HG03039 (cell line): ENCODE measurements at regions not wholly inside any gene's neighbourhood (a gene's known extent, or its start where the extent isn't known, plus 50 kb on each side); places are given as distances from the start of the nearest gene placed in this dataset.

Source experiments
- ATAC-seq: cut with Tn5 transposase; IDR thresholded peaks from one replicate; pipeline ENCODE4 v1.9.1; 2021; ENCODE audit warnings: mild to moderate bottlenecking, moderate library complexity; ENCODE audit not compliant: unreplicated experiment

DNA sequence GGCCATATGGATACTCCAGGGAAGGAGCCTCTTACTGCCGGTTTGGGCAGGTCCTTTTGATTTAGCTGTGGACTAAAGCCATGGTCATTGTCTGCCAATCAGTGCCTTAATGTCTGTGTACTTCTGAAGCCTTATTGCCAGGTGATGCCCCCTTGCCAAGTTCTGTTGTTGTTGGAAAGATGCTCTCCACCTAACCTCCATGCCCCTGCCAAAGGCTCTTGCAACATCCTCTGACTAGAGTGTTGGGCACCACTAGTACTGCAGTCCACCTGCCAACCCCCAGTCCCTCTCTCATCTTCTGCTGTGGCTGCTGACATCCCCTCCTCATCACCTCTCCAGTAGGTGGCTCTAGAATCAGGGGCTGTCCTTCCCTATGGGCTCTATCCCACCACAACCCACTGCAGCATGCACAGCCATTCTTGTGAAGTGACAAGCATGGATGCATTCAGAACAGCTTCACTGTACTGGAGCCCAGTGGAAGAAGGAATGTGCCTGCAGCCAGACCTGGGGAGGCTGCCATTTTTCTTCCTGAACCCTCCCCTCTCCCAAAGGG is 375.3 kb upstream of the CDH5 start:
- ATAC-seq = no peak

DNA sequence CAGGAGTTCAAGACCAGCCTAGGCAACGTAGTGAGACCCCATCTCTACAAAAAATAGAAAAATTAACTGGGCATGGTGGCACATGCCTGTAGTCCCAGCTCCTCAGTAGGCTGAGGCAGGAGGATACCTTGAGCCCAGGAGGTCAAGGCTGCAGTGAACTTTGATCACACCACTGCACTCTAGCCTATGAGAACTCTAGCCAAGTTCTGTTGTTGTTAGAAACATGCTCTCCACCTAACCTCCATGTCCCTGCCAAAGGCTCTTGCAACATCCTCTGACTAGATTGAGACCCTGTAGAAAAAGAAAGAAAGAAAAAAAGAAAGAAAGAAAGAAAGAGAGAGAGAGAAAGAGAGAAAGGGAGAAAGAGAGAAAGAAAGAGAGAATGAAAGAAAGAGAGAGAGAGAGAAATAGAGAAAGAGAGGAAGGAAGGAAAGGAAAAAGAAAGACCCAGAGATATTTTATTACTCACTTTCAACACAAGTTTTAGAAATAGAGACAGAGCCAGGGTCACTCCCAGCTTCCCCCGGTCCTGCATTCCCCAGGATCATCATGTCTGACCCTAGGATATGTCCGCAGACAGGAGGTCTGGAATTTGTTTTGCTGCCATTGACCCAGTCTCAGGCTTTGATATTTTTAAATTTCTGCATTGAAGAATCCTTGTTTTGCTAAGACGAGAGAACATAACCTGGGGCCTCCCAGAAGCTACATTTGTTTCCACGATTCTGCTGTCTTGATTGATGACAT is 376.5 kb upstream of the CDH5 start:
- no peak for ATAC-seq

- ATAC-seq = no peak
Observed at GRCh38 chr16:65988024-65988595, 378.4 kb upstream of the CDH5 start.

- no peak for ATAC-seq
Observed at GRCh38 chr16:65984296-65984695, 382.2 kb upstream of the CDH5 start.

DNA sequence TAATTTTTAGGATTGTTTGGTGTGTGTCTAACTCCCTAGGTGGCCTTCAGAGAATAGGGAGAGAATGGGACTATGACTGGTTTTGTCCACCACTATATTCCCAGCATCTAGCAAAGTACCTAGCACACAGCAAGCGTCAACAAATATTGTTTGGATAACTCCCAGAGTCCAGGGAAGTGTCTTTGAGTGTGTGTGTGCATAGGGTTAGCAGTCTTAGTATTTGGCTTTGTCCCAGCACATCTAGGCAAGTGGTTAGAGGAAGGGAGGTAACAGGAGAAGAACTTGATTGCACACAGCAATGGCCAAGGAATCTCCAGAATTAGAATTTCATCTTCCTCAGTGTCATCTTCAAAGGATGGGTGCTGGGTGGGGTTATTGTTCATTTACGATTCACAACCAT is 385.4 kb upstream of the CDH5 start:
- ATAC-seq = no peak

- ATAC-seq = no peak
Observed at GRCh38 chr16:65975049-65975708, 391.3 kb upstream of the CDH5 start.

GRCh38 chr16:65967376-65967775 is 399.1 kb upstream of the CDH5 start:
- no peak for ATAC-seq

- no peak for ATAC-seq
Observed at GRCh38 chr16:65965628-65966027, 400.9 kb upstream of the CDH5 start.

- no peak for ATAC-seq
Observed at GRCh38 chr16:65964752-65965151, 401.7 kb upstream of the CDH5 start.

GRCh38 chr16:65961476-65962143 is 404.9 kb upstream of the CDH5 start:
- no peak for ATAC-seq

- ATAC-seq = no peak
Observed at GRCh38 chr16:65959983-65960382, 406.5 kb upstream of the CDH5 start.

GRCh38 chr16:65958086-65958485 is 408.4 kb upstream of the CDH5 start:
- ATAC-seq = no peak

DNA sequence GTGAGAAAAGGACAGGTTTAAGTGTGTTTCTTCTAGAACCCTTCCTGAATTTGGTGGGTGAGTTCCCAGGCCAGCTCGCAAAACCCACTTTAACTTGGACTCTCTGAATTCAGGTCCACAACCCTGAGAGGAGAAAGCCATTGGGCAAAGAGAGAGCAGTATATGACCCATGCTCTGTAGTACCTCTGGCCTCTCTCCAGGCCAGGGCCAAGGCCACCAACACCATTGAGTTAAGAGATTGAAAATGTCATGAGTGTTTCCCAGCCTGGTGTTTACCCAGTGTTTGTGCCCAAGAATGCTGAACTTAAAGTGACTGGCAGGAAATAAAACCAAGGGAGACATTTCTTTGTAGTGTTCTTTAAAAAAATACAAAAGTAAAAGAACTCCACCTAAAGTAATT is 410.4 kb upstream of the CDH5 start:
- ATAC-seq = no peak

DNA sequence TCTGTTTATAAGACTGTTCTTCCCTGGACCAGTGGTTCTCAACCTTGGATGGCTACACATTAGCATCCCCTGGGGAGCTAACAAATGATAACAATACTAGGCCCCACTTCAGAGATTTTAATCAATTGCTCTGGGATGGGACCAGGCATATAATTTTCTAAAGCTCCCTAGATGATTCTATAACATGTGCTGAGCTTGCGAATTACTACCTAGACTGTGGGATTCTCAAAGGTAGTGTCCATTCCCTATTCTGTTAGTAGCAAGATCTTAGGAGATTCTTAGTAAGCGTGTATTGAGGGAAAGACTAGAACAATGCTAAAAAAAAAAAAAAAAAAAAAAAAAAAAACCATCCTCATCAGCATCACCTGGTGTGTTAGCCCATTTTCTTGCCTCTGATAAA is 412.0 kb upstream of the CDH5 start:
- no peak for ATAC-seq

DNA sequence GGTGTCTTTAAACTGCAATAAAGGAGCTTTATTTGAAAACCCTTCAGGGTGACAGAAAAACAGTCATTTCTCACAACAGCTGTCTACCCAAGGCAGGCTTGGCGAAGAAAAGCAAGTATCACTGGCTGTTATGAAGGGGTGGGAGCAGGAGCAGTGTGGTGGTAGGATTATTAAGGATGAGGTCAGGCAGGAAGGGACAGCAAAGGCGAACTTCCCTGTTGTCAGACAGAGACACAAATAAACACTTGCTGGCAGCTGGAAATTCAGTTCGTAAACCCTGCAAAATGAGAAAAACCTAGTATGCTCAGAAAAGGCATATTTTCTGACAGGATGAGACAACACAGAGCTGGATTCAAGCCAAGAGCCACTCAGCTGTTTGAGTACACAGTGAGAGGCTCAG is 416.3 kb upstream of the CDH5 start:
- ATAC-seq = no peak

- no peak for ATAC-seq
Observed at GRCh38 chr16:65948361-65948760, 418.1 kb upstream of the CDH5 start.

DNA sequence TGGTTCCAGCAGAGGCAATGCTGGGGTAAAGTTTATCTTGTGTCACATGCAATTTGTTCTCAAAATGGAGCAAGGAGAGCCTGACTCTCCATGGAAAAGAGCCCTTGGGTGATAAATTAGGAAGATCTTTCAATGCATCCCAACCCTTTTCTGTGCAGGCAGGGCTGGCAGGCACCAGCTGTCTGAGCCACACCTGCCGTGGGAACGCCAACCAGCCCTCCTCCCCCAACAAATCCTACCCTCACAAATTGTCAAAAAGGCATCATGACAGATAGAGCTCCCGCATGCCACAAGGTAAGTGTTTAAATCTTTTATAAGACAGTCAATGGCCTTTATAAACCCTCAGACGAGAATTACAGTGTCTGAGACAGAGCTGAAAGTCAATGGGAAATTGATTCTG is 418.5 kb upstream of the CDH5 start:
- no peak for ATAC-seq

DNA sequence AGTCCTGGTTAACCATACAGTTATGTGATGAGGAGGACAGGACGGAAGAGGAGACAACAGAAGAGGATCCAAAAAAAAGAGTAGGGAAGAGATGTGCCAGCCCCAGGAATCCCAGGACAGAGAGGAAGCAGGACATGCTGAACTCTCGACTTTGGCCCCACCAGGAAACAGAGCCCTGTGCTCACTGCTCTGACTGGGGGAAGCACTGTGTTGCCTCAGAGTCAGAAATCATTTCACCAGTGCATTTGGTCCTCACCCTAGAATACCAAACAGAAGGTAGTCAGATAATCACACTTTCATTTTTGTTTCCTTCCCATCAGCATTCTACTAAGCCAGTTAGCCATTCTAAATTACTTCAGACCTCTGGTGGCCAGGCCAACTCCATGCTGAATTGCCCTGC is 421.0 kb upstream of the CDH5 start:
- no peak for ATAC-seq

GRCh38 chr16:65944361-65944760 is 422.1 kb upstream of the CDH5 start:
- no peak for ATAC-seq

GRCh38 chr16:65940711-65941110 is 425.8 kb upstream of the CDH5 start:
- ATAC-seq = no peak

DNA sequence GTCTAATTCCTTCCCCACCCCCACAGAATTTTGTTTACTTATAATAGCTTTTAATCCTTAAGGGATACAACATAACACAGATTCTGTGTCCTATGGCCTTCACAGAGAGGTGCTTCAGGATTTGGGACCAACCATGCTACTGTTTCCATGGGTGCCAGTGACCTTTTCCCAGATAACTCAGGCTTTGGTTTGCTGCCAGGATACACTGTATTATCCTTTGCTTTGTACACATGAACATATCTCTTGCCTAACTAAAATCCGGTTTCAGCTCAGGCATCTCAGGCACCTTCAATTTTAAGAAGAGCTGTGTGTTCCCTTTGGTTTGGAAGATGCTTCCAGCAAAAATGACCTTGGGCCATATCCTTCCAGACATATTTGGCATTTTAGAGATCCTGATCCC is 428.4 kb upstream of the CDH5 start:
- ATAC-seq = no peak

GRCh38 chr16:65937455-65937854 is 429.0 kb upstream of the CDH5 start:
- no peak for ATAC-seq
